NB4 (cell line): ENCODE measurements at regions not wholly inside any gene's neighbourhood (a gene's known extent, or its start where the extent isn't known, plus 50 kb on each side); places are given as distances from the start of the nearest gene placed in this dataset.

Experiments used
- MYC ChIP-seq: IDR thresholded peaks from 2 replicates; pipeline ENCODE4 v1.6.1; 2011; ENCODE audit warnings: low read depth, low read length
- POLR2A ChIP-seq: IDR thresholded peaks from 2 replicates; pipeline ENCODE4 v1.6.1; 2011; ENCODE audit warnings: mild to moderate bottlenecking; ENCODE audit not compliant: insufficient read length; ENCODE audit errors: extremely low read depth
- TF ChIP-seq, protein P1 (sequence below): IDR thresholded peaks from one replicate; pipeline ENCODE4 v1.5.1; 2012; ENCODE audit warnings: low read depth, low read length
- TF ChIP-seq, protein P2 (sequence below): IDR thresholded peaks from 2 replicates; pipeline ENCODE4 v1.6.1; 2011; ENCODE audit warnings: low read depth, low read length

DNA sequence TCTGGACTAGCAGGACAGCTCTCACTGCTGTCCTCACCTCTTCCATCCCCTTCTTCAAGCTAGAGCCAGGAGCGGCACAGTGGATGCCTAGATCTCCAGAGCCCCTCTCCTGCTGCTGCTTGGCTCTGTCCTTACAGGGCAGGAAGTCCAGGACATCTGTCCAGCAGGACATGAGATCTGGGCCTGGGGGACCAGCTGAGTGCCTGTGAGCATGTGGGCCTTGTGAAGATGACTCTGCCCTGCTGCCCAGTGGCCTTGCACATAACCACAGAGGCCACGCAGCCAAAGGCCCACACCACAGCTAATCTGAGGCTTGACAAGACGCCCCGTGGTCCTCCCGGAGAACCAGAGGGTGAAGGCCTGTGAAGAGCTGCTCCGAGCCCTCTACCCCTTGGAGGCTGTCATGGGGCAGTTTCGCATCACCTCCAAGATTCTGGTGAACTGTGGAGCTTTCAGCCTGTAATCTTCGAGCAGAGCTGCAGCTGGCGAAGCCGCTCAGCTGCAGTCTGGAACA, 516.7 kb upstream of the HS6ST1 start:
- TF ChIP-seq, protein P1, sequence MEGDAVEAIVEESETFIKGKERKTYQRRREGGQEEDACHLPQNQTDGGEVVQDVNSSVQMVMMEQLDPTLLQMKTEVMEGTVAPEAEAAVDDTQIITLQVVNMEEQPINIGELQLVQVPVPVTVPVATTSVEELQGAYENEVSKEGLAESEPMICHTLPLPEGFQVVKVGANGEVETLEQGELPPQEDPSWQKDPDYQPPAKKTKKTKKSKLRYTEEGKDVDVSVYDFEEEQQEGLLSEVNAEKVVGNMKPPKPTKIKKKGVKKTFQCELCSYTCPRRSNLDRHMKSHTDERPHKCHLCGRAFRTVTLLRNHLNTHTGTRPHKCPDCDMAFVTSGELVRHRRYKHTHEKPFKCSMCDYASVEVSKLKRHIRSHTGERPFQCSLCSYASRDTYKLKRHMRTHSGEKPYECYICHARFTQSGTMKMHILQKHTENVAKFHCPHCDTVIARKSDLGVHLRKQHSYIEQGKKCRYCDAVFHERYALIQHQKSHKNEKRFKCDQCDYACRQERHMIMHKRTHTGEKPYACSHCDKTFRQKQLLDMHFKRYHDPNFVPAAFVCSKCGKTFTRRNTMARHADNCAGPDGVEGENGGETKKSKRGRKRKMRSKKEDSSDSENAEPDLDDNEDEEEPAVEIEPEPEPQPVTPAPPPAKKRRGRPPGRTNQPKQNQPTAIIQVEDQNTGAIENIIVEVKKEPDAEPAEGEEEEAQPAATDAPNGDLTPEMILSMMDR = no peak
- TF ChIP-seq, protein P2, sequence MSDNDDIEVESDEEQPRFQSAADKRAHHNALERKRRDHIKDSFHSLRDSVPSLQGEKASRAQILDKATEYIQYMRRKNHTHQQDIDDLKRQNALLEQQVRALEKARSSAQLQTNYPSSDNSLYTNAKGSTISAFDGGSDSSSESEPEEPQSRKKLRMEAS = no peak
- TF ChIP-seq POLR2A (no peak), MYC (no peak)
